ENCODE measurements at regions not wholly inside any gene's neighbourhood (a gene's known extent, or its start where the extent isn't known, plus 50 kb on each side); places are given as distances from the start of the nearest gene placed in this dataset.

GRCh38 chr10:10816447-10816846 is 201.2 kb upstream of the CELF2 start:
- Histone ChIP-seq H3K27me3 (no peaks in the 10 kb centered on the region), H3K9me3 (no peaks in the 10 kb centered on the region), H3K27ac (no peak overlapping the region), H3K4me3 (no peak overlapping the region), H3K36me3 (no peaks in the 10 kb centered on the region), H3K4me1 (no peaks in the 10 kb centered on the region)
- intact Hi-C loops (cut with DNase I), result no loop called here
- ATAC-seq (no peak), DNase-seq (no peak)
- TF ChIP-seq, protein P1, sequence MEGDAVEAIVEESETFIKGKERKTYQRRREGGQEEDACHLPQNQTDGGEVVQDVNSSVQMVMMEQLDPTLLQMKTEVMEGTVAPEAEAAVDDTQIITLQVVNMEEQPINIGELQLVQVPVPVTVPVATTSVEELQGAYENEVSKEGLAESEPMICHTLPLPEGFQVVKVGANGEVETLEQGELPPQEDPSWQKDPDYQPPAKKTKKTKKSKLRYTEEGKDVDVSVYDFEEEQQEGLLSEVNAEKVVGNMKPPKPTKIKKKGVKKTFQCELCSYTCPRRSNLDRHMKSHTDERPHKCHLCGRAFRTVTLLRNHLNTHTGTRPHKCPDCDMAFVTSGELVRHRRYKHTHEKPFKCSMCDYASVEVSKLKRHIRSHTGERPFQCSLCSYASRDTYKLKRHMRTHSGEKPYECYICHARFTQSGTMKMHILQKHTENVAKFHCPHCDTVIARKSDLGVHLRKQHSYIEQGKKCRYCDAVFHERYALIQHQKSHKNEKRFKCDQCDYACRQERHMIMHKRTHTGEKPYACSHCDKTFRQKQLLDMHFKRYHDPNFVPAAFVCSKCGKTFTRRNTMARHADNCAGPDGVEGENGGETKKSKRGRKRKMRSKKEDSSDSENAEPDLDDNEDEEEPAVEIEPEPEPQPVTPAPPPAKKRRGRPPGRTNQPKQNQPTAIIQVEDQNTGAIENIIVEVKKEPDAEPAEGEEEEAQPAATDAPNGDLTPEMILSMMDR (IDR thresholded peaks at IDR 0.05), result no peak

DNA sequence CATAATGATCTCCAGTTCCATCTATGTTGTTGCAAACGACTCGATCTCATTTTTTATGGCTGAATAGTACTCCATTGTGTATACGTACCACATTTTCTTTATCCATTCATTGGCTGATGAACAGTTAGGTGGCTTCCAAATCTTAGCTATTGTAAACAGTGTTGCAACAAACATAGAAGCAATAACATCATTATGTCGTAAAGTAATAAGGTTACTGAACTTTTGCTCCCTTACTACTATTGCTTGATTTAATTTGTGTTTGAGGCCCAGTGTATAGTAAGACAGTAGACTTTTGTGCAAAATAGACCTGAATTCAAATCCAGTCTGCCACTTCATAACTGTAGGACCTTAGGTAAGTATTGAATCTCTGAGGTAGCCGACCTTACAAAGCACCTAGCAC is 200.1 kb upstream of the CELF2 start:
- Histone ChIP-seq H3K36me3 (no peaks in the 10 kb centered on the region), H3K27me3 (no peaks in the 10 kb centered on the region), H3K4me1 (no peaks in the 10 kb centered on the region), H3K27ac (no peak overlapping the region), H3K9me3 (no peaks in the 10 kb centered on the region), H3K4me3 (no peak overlapping the region)
- intact Hi-C loops (cut with DNase I), result no loop called here
- ATAC-seq (no peak), DNase-seq (no peak)
- TF ChIP-seq, protein P1 (IDR thresholded peaks at IDR 0.05), result no peak

GRCh38 chr10:10818082-10818481 is 199.6 kb upstream of the CELF2 start:
- intact Hi-C loops (cut with DNase I), result no loop called here
- Histone ChIP-seq H3K4me3 (no peak overlapping the region), H3K4me1 (no peaks in the 10 kb centered on the region), H3K36me3 (no peaks in the 10 kb centered on the region), H3K27me3 (no peaks in the 10 kb centered on the region), H3K9me3 (no peaks in the 10 kb centered on the region), H3K27ac (no peak overlapping the region)
- TF ChIP-seq, protein P1 (IDR thresholded peaks at IDR 0.05), result no peak
- ATAC-seq (peak; percentile 43), DNase-seq (no peak)

- DNase-seq (no peak), ATAC-seq (peak; percentile 82)
- no peaks in the 10 kb centered on the region for H3K27me3 ChIP-seq
- H3K9me3 ChIP-seq, result no peaks in the 10 kb centered on the region
- no peaks in the 10 kb centered on the region for H3K36me3 ChIP-seq
- intact Hi-C loops (cut with DNase I), result no loop called here
- H3K4me3 ChIP-seq, result no peak overlapping the region
- no peaks in the 10 kb centered on the region for H3K4me1 ChIP-seq
- TF ChIP-seq, protein P1 (IDR thresholded peaks at IDR 0.05), result no peak
- peak overlapping the region in 1 of 2 donors; percentile 39 for H3K27ac ChIP-seq
These were observed 198.3 kb upstream of the CELF2 start for GRCh38 chr10:10819206-10819856.

GRCh38 chr10:10821926-10822325 is 195.7 kb upstream of the CELF2 start:
- no peak for DNase-seq
- no peak overlapping the region for H3K4me3 ChIP-seq
- H3K27ac ChIP-seq, result peak overlapping the region; percentile 26 to 43
- intact Hi-C loops (cut with DNase I), result no loop called here
- no peaks in the 10 kb centered on the region for H3K9me3 ChIP-seq
- ATAC-seq, result no peak
- no peaks in the 10 kb centered on the region for H3K36me3 ChIP-seq
- TF ChIP-seq, protein P1 (IDR thresholded peaks at IDR 0.05), result no peak
- H3K27me3 ChIP-seq, result no peaks in the 10 kb centered on the region
- H3K4me1 ChIP-seq, result no peaks in the 10 kb centered on the region
